Vagina (tissue), 2 donors: ENCODE measurements at regions not wholly inside any gene's neighbourhood (a gene's known extent, or its start where the extent isn't known, plus 50 kb on each side); places are given as distances from the start of the nearest gene placed in this dataset.

Source experiments
- DNase-seq, 2 donors: peaks; one replicate each; pipeline ENCODE4 v3.0.0-alpha.2; 2017; ENCODE audit errors: extremely low spot score in 2 of 2
- H3K27ac ChIP-seq: fragments of 200-600 bp; sonication (generic); one replicate; pipeline ENCODE4 v1.5.1; 2019
- H3K27me3 ChIP-seq: fragments of 200-600 bp; sonication (generic); one replicate; pipeline ENCODE4 v1.5.1; 2019
- H3K36me3 ChIP-seq, 2 donors: fragments of 200-600 bp; sonication (generic); one replicate each; pipeline ENCODE4 v1.5.1; 2017 to 2019
- H3K4me1 ChIP-seq: fragments of 200-600 bp; sonication (generic); one replicate; pipeline ENCODE4 v1.5.1; 2019
- H3K4me3 ChIP-seq, 2 donors: fragments of 200-600 bp; sonication (generic); 1 replicate in 1 of 2; 2 replicates in 1 of 2; pipeline ENCODE4 v1.5.1; 2016 to 2019
- H3K9me3 ChIP-seq: fragments of 200-600 bp; sonication (generic); one replicate; pipeline ENCODE4 v1.5.1; 2019
- POLR2A ChIP-seq, 2 donors: fragments of 450-650 bp; IDR thresholded peaks; one replicate each; pipeline ENCODE4 v1.6.1; 2017; ENCODE audit warnings: antibody characterized with exemption in 2 of 2, mild to moderate bottlenecking in 2 of 2, moderate library complexity in 2 of 2
- POLR2AphosphoS5 ChIP-seq, 2 donors: sonication (generic); formaldehyde crosslinking; IDR thresholded peaks; one replicate each; pipeline ENCODE4 v1.9.0; 2017; ENCODE audit warnings: antibody characterized with exemption in 2 of 2, mild to moderate bottlenecking in 2 of 2, low read depth in 1 of 2; ENCODE audit not compliant: insufficient read depth in 1 of 2
- intact Hi-C: fragments of 100-400 bp; cut with DNase I; formaldehyde crosslinking; loops from one replicate; pipeline ENCODE4 v1.15.1; 2023
- TF ChIP-seq, protein P1 (sequence below), 3 experiments: fragments of 450-650 bp in 2 of 3; fragments of 200-600 bp in 1 of 3; sonication (generic) in 1 of 3; IDR thresholded peaks; one replicate each; pipeline ENCODE4 v1.5.1; 2017 to 2019; ENCODE audit warnings: antibody characterized with exemption in 3 of 3, mild to moderate bottlenecking in 2 of 3, moderate library complexity in 2 of 3

DNA sequence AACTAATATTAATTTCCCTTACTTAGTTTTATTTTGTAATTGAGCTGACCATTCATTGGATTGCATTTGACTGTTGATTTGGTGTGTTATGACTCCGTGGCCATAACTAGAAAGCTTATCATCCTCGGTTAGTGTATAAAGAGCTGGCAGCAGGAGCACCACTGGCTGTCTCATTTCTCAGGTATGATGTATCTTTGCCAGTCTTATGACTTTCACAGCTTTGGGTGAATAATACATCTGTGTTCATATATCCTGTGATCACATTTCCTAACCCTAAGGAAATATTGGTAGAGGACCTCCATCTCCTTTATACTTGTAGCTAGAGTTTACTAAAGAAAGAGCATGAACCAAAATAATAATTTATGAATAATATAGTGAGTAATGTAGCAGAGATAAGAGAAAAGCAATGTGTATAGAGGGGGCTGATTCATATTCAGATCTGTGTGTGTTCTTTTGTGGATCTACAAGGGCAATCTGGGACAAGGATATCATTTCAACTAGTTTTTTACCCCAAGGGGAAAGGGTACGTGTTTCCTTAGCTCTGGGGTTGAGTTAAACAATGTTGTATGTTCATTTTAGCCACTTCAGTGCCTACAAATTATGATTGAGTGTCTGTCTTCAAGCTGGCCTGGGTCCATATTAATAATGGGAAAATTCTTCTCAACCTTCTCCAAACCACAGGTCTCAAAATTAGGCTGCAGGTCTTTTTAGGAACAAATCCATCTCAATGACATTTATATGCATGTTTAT is 901.7 kb downstream of the NTRK3 start:
- no peak overlapping the region for H3K27ac ChIP-seq
- H3K27me3 ChIP-seq: no peaks in the 10 kb centered on the region
- DNase-seq: no peak
- intact Hi-C loops: no loop called here
- H3K4me3 ChIP-seq: no peak overlapping the region
- no peaks in the 10 kb centered on the region for H3K36me3 ChIP-seq
- H3K9me3 ChIP-seq: no peaks in the 10 kb centered on the region
- H3K4me1 ChIP-seq: no peaks in the 10 kb centered on the region
- TF ChIP-seq, protein P1, sequence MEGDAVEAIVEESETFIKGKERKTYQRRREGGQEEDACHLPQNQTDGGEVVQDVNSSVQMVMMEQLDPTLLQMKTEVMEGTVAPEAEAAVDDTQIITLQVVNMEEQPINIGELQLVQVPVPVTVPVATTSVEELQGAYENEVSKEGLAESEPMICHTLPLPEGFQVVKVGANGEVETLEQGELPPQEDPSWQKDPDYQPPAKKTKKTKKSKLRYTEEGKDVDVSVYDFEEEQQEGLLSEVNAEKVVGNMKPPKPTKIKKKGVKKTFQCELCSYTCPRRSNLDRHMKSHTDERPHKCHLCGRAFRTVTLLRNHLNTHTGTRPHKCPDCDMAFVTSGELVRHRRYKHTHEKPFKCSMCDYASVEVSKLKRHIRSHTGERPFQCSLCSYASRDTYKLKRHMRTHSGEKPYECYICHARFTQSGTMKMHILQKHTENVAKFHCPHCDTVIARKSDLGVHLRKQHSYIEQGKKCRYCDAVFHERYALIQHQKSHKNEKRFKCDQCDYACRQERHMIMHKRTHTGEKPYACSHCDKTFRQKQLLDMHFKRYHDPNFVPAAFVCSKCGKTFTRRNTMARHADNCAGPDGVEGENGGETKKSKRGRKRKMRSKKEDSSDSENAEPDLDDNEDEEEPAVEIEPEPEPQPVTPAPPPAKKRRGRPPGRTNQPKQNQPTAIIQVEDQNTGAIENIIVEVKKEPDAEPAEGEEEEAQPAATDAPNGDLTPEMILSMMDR (IDR thresholded peaks at IDR 0.05): no peak
- TF ChIP-seq POLR2AphosphoS5 (IDR thresholded peaks at IDR 0.05; ENCODE audit: insufficient read depth in 1 of 2, low read depth in 1 of 2) (no peak), POLR2A (IDR thresholded peaks at IDR 0.05) (no peak)

DNA sequence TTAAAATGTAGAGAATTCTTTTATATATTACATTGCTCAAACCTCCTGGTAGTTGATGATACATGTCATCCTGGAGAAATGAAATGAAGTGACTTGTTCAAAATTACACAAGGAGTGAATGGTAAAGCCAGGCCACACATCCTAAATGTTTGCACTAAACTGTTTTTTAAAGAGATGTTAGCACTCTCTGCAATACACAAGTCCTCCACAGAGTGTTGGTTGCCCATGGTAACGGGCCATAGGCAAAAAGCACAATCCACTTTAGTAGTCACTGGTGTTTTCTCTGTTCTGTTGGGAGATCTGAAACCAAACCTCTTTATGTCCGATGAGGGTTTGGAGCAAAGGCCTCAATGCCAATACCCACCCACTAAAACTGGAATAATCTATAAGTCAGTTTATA is 907.4 kb downstream of the NTRK3 start:
- no peak for DNase-seq
- Histone ChIP-seq H3K4me3 (no peak overlapping the region), H3K9me3 (no peaks in the 10 kb centered on the region), H3K36me3 (no peaks in the 10 kb centered on the region), H3K27ac (no peak overlapping the region), H3K27me3 (no peaks in the 10 kb centered on the region), H3K4me1 (no peaks in the 10 kb centered on the region)
- TF ChIP-seq, protein P1 (IDR thresholded peaks at IDR 0.05): no peak
- TF ChIP-seq POLR2AphosphoS5 (IDR thresholded peaks at IDR 0.05; ENCODE audit: insufficient read depth in 1 of 2, low read depth in 1 of 2): no peak
- TF ChIP-seq POLR2A (IDR thresholded peaks at IDR 0.05): no peak
- intact Hi-C loops: no loop called here

DNA sequence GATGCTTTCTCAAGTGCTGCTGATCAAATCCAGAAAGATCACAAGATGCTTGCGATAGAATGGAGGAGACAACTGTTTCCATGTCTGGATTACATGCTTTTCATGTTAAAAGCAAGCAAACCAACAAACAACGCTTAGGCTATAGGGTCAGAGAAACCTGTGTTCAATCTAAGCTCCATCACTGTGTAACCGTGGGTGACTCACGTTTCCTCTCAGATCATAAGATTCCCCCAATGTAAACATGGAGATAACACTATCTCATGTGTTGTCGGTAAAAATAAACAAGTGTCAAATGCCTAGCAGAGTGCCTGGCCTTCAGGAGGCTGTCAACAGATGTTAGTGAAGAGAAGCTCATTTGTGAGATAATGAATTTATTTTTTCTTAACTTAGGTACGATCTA is 907.8 kb downstream of the NTRK3 start:
- Histone ChIP-seq H3K36me3 (no peaks in the 10 kb centered on the region), H3K27ac (no peak overlapping the region), H3K27me3 (no peaks in the 10 kb centered on the region), H3K4me1 (no peaks in the 10 kb centered on the region), H3K4me3 (no peak overlapping the region), H3K9me3 (no peaks in the 10 kb centered on the region)
- no peak for DNase-seq
- TF ChIP-seq POLR2A (IDR thresholded peaks at IDR 0.05): no peak
- intact Hi-C loops: no loop called here

DNA sequence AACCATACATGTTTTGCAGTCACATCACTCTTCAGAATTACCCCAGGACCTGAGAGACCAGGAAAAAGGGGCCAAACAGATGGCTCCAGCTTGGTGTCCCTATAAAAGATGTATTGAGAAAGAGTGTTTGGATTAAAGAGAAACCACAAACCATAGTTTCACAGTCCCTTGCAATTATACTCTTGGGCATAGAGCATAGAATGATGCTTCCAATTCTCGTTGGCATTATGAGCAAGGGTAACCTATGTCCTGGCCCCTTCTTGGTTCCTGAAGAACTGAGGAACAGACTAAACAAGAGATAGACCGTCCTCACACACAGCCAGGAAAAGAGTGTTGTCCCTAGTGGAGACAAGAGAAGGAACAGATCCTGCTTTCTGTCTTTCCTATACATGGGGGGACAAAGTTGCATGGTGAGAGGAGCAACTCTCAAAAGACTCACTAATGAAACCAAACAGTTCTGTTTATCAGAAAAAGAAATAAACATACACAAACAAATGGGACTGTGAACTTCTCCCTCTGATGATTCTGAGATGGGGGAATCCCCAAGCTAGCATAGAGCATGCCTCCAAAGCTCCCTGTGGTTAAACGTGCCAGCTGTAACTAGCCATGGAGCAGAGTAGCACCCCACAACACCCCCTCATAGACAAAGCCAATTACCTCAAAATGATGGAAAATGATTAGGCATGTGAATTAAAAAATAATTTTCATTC is 908.6 kb downstream of the NTRK3 start:
- Histone ChIP-seq H3K36me3 (no peaks in the 10 kb centered on the region), H3K4me3 (no peak overlapping the region), H3K27me3 (no peaks in the 10 kb centered on the region), H3K27ac (no peak overlapping the region), H3K9me3 (no peaks in the 10 kb centered on the region), H3K4me1 (no peaks in the 10 kb centered on the region)
- no peak for DNase-seq
- TF ChIP-seq POLR2AphosphoS5 (IDR thresholded peaks at IDR 0.05; ENCODE audit: insufficient read depth in 1 of 2, low read depth in 1 of 2): no peak
- TF ChIP-seq POLR2A (IDR thresholded peaks at IDR 0.05): no peak
- TF ChIP-seq, protein P1 (IDR thresholded peaks at IDR 0.05): no peak
- intact Hi-C loops: no loop called here

DNA sequence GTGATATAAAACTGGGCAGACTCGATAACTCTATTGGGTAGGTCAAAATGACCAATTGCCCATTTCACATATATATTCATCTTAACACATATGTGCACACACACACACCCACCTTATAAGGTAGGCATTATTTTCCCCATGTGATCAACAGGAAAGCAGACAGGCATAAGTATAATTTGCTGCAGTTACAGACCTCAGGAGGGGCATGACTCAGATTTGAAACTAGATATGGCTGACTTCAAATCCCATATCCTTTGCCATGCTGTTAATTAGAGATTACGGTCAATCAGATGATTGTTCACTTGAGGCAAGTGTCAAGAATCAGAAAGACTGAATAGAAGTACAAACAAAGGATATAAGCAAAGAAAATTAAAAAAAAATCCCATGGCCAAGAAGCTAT is 910.6 kb downstream of the NTRK3 start:
- no peaks in the 10 kb centered on the region for H3K9me3 ChIP-seq
- H3K4me1 ChIP-seq: no peaks in the 10 kb centered on the region
- H3K36me3 ChIP-seq: no peaks in the 10 kb centered on the region
- H3K27ac ChIP-seq: no peak overlapping the region
- no peaks in the 10 kb centered on the region for H3K27me3 ChIP-seq
- intact Hi-C loops: no loop called here
- no peak overlapping the region for H3K4me3 ChIP-seq
- no peak for TF ChIP-seq POLR2A (IDR thresholded peaks at IDR 0.05)
- TF ChIP-seq POLR2AphosphoS5 (IDR thresholded peaks at IDR 0.05; ENCODE audit: insufficient read depth in 1 of 2, low read depth in 1 of 2): no peak
- TF ChIP-seq, protein P1 (IDR thresholded peaks at IDR 0.05): no peak
- no peak for DNase-seq
